Endothelial cell of umbilical vein (primary cell): ENCODE measurements at regions not wholly inside any gene's neighbourhood (a gene's known extent, or its start where the extent isn't known, plus 50 kb on each side); places are given as distances from the start of the nearest gene placed in this dataset.

Experiments used
- BruUV-seq: library from RNA; stranded (reverse); fragments of 400-500 nt; replicated peaks from 2 replicates; lab custom pipeline; 2021; lab: Mats Ljungman, UMichigan
- CTCF ChIA-PET: fragments of 300-600, 350-600 bp; sonication (Branson Sonifier 250); formaldehyde crosslinking; loops from one replicate; lab custom pipeline; 2021; ENCODE audit warnings: antibody characterized with exemption, inconsistent platforms; lab: Charles Lee
- POLR2A ChIA-PET: fragments of 300-600, 350-600 bp; sonication (Branson Sonifier 250); formaldehyde crosslinking; loops from one replicate; lab custom pipeline; 2021; ENCODE audit warnings: antibody characterized with exemption, inconsistent platforms; lab: Charles Lee
- DNase-seq: peaks from one replicate; pipeline ENCODE4 v3.0.0-alpha.2; 2011; ENCODE audit warnings: low read depth, low spot score
- FAIRE-seq: peaks from 2 replicates; lab custom pipeline; 2011; peaks lifted over from hg19 to GRCh38; lab: Jason Lieb, UNC
- H2AFZ ChIP-seq: 2 replicates; pipeline ENCODE4 v1.6.0; 2012; ENCODE audit warnings: low read depth, low read length, control low read depth, inconsistent platforms
- H3K27ac ChIP-seq: 2 replicates; pipeline ENCODE4 v1.5.1; 2011; ENCODE audit warnings: low read depth, mild to moderate bottlenecking, control low read depth, low read length, moderate library complexity; ENCODE audit not compliant: insufficient read depth
- H3K27me3 ChIP-seq, 2 experiments: 2 replicates each; pipeline versions ENCODE4 v1.6.0 to v1.6.1; 2011; ENCODE audit warnings: low read length in 2 of 2, mixed read lengths in 1 of 2; ENCODE audit not compliant: control insufficient read depth in 2 of 2, insufficient read depth in 2 of 2
- H3K36me3 ChIP-seq, 2 experiments: 2 replicates in 1 of 2; 3 replicates in 1 of 2; pipeline ENCODE4 v1.5.1; 2011; ENCODE audit warnings: low read length in 2 of 2, mild to moderate bottlenecking in 1 of 2, moderate library complexity in 1 of 2; ENCODE audit not compliant: control insufficient read depth in 2 of 2, insufficient read depth in 2 of 2; ENCODE audit errors: extremely low read depth in 1 of 2
- H3K4me1 ChIP-seq: 3 replicates; pipeline ENCODE4 v1.5.1; 2011; ENCODE audit warnings: mild to moderate bottlenecking, low read length; ENCODE audit not compliant: control insufficient read depth, insufficient read depth; ENCODE audit errors: extremely low read depth
- H3K4me2 ChIP-seq: 2 replicates; pipeline ENCODE4 v1.6.1; 2011; ENCODE audit warnings: low read length, control low read depth, mixed read lengths; ENCODE audit not compliant: insufficient read depth
- H3K4me3 ChIP-seq, 3 experiments: fragments of 200-600 bp in 1 of 3; sonication (generic), shearing (Covaris generic) in 1 of 3; replicated peaks in 1 of 3; 2 replicates each; pipeline ENCODE4 v1.5.1; 2011 to 2016; ENCODE audit warnings: control low read depth in 3 of 3, low read length in 3 of 3, mild to moderate bottlenecking in 2 of 3, inconsistent platforms in 1 of 3, low read depth in 1 of 3, moderate library complexity in 1 of 3; ENCODE audit not compliant: insufficient read depth in 1 of 3
- H3K79me2 ChIP-seq: 2 replicates; pipeline ENCODE4 v1.6.0; 2012; ENCODE audit warnings: low read length, inconsistent platforms; ENCODE audit not compliant: control insufficient read depth, insufficient read depth
- H3K9ac ChIP-seq: replicated peaks from 2 replicates; pipeline ENCODE3; 2011; ENCODE audit warnings: low read length, control low read depth; ENCODE audit not compliant: insufficient read depth; ENCODE audit errors: extremely low read depth
- H3K9me1 ChIP-seq: replicated peaks from 3 replicates; pipeline ENCODE4 v1.6.0; 2011; ENCODE audit warnings: mild to moderate bottlenecking, low read length; ENCODE audit not compliant: control insufficient read depth, insufficient read depth; ENCODE audit errors: extremely low read depth
- H3K9me3 ChIP-seq: replicated peaks from 2 replicates; pipeline ENCODE4 v1.5.1; 2012; ENCODE audit warnings: low read length, inconsistent platforms; ENCODE audit not compliant: control insufficient read depth, insufficient read depth
- H4K20me1 ChIP-seq: replicated peaks from 2 replicates; pipeline ENCODE3; 2011; ENCODE audit warnings: mild to moderate bottlenecking, low read length; ENCODE audit not compliant: control insufficient read depth, insufficient read depth; ENCODE audit errors: extremely low read depth
- EZH2 ChIP-seq: IDR thresholded peaks from 2 replicates; pipeline ENCODE4 v1.6.1; 2012; ENCODE audit warnings: borderline replicate concordance, low read depth, mild to moderate bottlenecking, moderate library complexity, low read length, inconsistent platforms; ENCODE audit not compliant: severe bottlenecking
- FOS ChIP-seq: IDR thresholded peaks from 2 replicates; pipeline ENCODE4 v1.6.1; 2011; ENCODE audit warnings: mild to moderate bottlenecking, low read length, moderate library complexity, borderline replicate concordance; ENCODE audit not compliant: insufficient read depth
- GATA2 ChIP-seq: IDR thresholded peaks from 2 replicates; pipeline ENCODE4 v1.7.0; 2011; ENCODE audit warnings: low read depth, mild to moderate bottlenecking, moderate library complexity, mixed read lengths, low read length; ENCODE audit not compliant: insufficient read length, insufficient read depth
- JUN ChIP-seq: IDR thresholded peaks from 2 replicates; pipeline ENCODE4 v1.6.1; 2011; ENCODE audit warnings: borderline replicate concordance, low read depth; ENCODE audit not compliant: insufficient read length, insufficient read depth
- MYC ChIP-seq: IDR thresholded peaks from one replicate; pipeline ENCODE4 v1.6.1; 2011; ENCODE audit warnings: mild to moderate bottlenecking, low read depth, low read length
- POLR2A ChIP-seq: IDR thresholded peaks from 2 replicates; pipeline ENCODE4 v1.6.1; 2012; ENCODE audit warnings: low read depth, mild to moderate bottlenecking, control low read depth, low read length
- POLR2AphosphoS5 ChIP-seq: IDR thresholded peaks from 2 replicates; pipeline ENCODE4 v1.6.1; 2012; ENCODE audit warnings: low read depth, mild to moderate bottlenecking, control low read depth, low read length, moderate library complexity; ENCODE audit not compliant: insufficient read depth
- dilution Hi-C: fragments of 300-500 bp; cut with MboI; formaldehyde crosslinking; loops from one replicate; pipeline ENCODE4 v1.15.0; 2019; ENCODE audit warnings: low sequenced_read_pairs; ENCODE audit not compliant: extremely low pct_ligation_motif_present
- intact Hi-C: fragments of 100-400 bp; cut with micrococcal nuclease; formaldehyde crosslinking; loops from one replicate; pipeline ENCODE4 v1.10.0; 2022
- TF ChIP-seq, protein P1 (sequence below), 2 donors: IDR thresholded peaks; 1 replicate in 1 of 2; 2 replicates in 1 of 2; pipeline ENCODE4 v1.5.1; 2011; ENCODE audit warnings: low read length in 2 of 2, mild to moderate bottlenecking in 2 of 2, moderate library complexity in 2 of 2, control low read depth in 1 of 2, inconsistent platforms in 1 of 2, low read depth in 1 of 2; ENCODE audit not compliant: insufficient read depth in 1 of 2; ENCODE audit errors: extremely low read depth in 1 of 2
- TF ChIP-seq, protein P2 (sequence below): IDR thresholded peaks from 2 replicates; pipeline ENCODE4 v1.6.1; 2011; ENCODE audit not compliant: insufficient read depth, insufficient read length

- Histone ChIP-seq H3K9me1 (no peaks in the 10 kb centered on the region), H3K9ac (no peak overlapping the region), H3K4me2 (no peak overlapping the region), H3K36me3 (no peaks in the 10 kb centered on the region), H3K27ac (no peak overlapping the region), H3K4me1 (no peaks in the 10 kb centered on the region), H3K4me3 (no peak overlapping the region), H4K20me1 (no peaks in the 10 kb centered on the region), H3K9me3 (peaks cover 4% of the 10 kb centered on the region), H3K79me2 (no peaks in the 10 kb centered on the region), H3K27me3 (no peaks in the 10 kb centered on the region), H2AFZ (no peak overlapping the region)
- FAIRE-seq (no peak), DNase-seq (no peak)
- POLR2A ChIA-PET = no interaction called here
- intact Hi-C loops (no loop called here), dilution Hi-C loops (no loop called here)
- CTCF ChIA-PET = no interaction called here
- no TSS peak for BruUV-seq
- no peak for TF ChIP-seq FOS
- TF ChIP-seq JUN = no peak
- TF ChIP-seq, protein P1, sequence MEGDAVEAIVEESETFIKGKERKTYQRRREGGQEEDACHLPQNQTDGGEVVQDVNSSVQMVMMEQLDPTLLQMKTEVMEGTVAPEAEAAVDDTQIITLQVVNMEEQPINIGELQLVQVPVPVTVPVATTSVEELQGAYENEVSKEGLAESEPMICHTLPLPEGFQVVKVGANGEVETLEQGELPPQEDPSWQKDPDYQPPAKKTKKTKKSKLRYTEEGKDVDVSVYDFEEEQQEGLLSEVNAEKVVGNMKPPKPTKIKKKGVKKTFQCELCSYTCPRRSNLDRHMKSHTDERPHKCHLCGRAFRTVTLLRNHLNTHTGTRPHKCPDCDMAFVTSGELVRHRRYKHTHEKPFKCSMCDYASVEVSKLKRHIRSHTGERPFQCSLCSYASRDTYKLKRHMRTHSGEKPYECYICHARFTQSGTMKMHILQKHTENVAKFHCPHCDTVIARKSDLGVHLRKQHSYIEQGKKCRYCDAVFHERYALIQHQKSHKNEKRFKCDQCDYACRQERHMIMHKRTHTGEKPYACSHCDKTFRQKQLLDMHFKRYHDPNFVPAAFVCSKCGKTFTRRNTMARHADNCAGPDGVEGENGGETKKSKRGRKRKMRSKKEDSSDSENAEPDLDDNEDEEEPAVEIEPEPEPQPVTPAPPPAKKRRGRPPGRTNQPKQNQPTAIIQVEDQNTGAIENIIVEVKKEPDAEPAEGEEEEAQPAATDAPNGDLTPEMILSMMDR (IDR thresholded peaks at IDR 0.05; ENCODE audit: extremely low read depth in 1 of 2, insufficient read depth in 1 of 2, low read depth in 1 of 2, low read length in 2 of 2) = no peak
- TF ChIP-seq GATA2 = no peak
- TF ChIP-seq MYC = no peak
- no peak for TF ChIP-seq POLR2A
- no peak for TF ChIP-seq POLR2AphosphoS5
- TF ChIP-seq EZH2 = no peak
- TF ChIP-seq, protein P2, sequence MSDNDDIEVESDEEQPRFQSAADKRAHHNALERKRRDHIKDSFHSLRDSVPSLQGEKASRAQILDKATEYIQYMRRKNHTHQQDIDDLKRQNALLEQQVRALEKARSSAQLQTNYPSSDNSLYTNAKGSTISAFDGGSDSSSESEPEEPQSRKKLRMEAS = no peak
Observed at GRCh38 chr17:14619821-14620220, 318.9 kb downstream of the HS3ST3B1 start.
